Naive thymus-derived CD8-positive, alpha-beta T cell (primary cell): ENCODE measurements at regions not wholly inside any gene's neighbourhood (a gene's known extent, or its start where the extent isn't known, plus 50 kb on each side); places are given as distances from the start of the nearest gene placed in this dataset.
"Not testable (repeated sequence)": the region's sequence is repeated elsewhere in the genome, so short reads cannot be mapped to it uniquely, and the experiment has no call there.

Experiments used
- ATAC-seq, 2 donors: fragments of 150-1000 bp; cut with Tn5 transposase in 1 of 2; sonication (Bioruptor Pico), chemical (Tn5 transposase) in 1 of 2; 1 replicate in 1 of 2; 2 replicates in 1 of 2; pipeline ENCODE4 v1.10.0; 2021; ENCODE audit warnings: mild to moderate bottlenecking in 2 of 2, moderate library complexity in 2 of 2
- POLR2A ChIA-PET: fragments of 350-600 bp; sonication (Branson Sonifier 250); formaldehyde crosslinking; loops from one replicate; lab custom pipeline; 2021; ENCODE audit warnings: antibody characterized with exemption; lab: Charles Lee
- DNase-seq, 10 donors: peaks; one replicate each; pipeline versions ENCODE4 v3.0.0 to v3.0.0-alpha.2; 2020 to 2022
- H3K27ac Mint-ChIP-seq, 10 donors: one replicate each; pipeline ENCODE4 v1.8.0; 2020 to 2022; ENCODE audit warnings: mild to moderate bottlenecking in 10 of 10, mixed read lengths in 10 of 10, moderate library complexity in 4 of 10, inconsistent platforms in 1 of 10
- H3K27me3 Mint-ChIP-seq, 5 donors: one replicate each; pipeline ENCODE4 v1.8.0; 2021 to 2022; ENCODE audit warnings: mixed read lengths in 5 of 5
- H3K36me3 Mint-ChIP-seq, 3 donors: one replicate each; pipeline ENCODE4 v1.8.0; 2020 to 2022; ENCODE audit warnings: mixed read lengths in 3 of 3, mild to moderate bottlenecking in 2 of 3, inconsistent platforms in 1 of 3
- H3K4me1 Mint-ChIP-seq, 4 donors: one replicate each; pipeline ENCODE4 v1.8.0; 2021 to 2022; ENCODE audit warnings: mixed read lengths in 4 of 4
- H3K4me3 Mint-ChIP-seq, 10 donors: one replicate each; pipeline ENCODE4 v1.8.0; 2020 to 2022; ENCODE audit warnings: mild to moderate bottlenecking in 10 of 10, mixed read lengths in 10 of 10, moderate library complexity in 6 of 10, inconsistent platforms in 1 of 10
- H3K9me3 Mint-ChIP-seq, 9 donors: one replicate each; pipeline ENCODE4 v1.8.0; 2020 to 2022; ENCODE audit warnings: mixed read lengths in 9 of 9, mild to moderate bottlenecking in 3 of 9, inconsistent platforms in 1 of 9, moderate library complexity in 1 of 9

DNA sequence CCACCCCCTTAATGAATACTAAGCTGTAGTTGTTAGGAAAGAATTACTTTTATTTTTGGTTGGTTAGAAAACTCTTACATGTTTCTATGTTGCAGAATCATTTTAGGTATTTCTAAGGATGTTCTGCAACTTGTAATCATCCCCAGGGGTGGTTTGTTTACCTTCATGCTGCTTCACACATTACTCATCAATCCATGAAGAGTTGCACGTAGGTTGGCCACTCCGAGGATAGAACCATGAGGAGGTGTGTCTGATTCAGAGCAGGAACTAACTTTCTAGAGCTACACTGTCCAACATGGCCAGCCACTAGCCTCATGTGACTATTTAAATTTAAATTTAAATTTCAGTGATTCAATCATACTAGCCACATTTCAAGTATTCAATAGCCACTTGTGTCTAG lies 127.2 kb upstream of the FRMPD4 start:
- peaks cover 0 to 6% (median under 1%) of the 10 kb centered on the region in 4 donors for H3K4me1 Mint-ChIP-seq
- POLR2A ChIA-PET: no interaction called here
- DNase-seq (no peak), ATAC-seq (no peak)
- peaks cover 0 to 16% (median 0%) of the 10 kb centered on the region in 5 donors for H3K27me3 Mint-ChIP-seq
- H3K9me3 Mint-ChIP-seq: peaks cover 0 to 2% (median 0%) of the 10 kb centered on the region in 9 donors
- H3K36me3 Mint-ChIP-seq: no peaks in the 10 kb centered on the region
- no peak overlapping the region for H3K4me3 Mint-ChIP-seq
- H3K27ac Mint-ChIP-seq: no peak overlapping the region

DNA sequence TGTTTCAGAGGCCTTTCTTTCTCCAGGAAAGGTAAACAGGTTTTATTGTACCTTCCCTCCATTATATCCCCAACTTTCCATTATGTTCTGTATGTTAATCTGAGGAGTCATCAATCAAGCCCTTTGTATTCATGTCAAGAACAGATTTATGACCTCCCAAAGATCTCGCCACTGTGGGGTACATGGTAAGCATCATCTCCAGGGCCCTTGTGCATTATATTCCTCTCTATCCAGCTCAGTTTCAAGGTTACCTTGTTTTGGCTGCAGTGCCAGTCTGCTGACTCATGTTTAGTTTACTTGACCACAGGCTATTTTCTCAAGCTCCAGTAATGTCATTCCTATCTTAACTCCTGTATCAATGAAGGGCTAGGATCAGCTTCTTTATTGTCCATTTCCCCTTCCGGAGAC lies 125.1 kb upstream of the FRMPD4 start:
- POLR2A ChIA-PET: no interaction called here
- H3K27ac Mint-ChIP-seq: no peak overlapping the region
- ATAC-seq: no peak

DNA sequence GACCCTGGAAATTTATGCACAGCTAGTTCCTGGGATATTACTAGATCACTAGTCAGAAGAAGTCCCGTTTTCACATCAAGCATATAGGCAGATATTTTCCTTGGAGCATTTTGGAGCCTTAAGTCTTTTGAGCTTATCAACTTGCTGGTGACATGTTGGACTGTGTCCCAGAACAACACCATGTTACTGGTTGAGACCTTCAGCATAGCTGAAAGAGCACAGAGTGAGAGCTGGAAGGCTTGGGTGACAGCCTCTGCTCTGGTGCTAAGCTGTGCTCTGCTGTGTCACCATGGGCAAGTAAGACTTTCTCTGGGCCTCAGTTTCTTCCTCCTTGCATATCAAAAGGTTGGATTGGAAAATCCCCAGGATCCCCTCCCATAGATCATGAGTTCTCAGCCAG lies 116.6 kb upstream of the FRMPD4 start:
- H3K4me1 Mint-ChIP-seq: no peaks in the 10 kb centered on the region
- POLR2A ChIA-PET: no interaction called here
- H3K36me3 Mint-ChIP-seq: no peaks in the 10 kb centered on the region
- no peak for DNase-seq
- H3K27me3 Mint-ChIP-seq: peaks cover 0 to 4% (median 2%) of the 10 kb centered on the region in 5 donors
- ATAC-seq: no peak
- H3K9me3 Mint-ChIP-seq: peaks cover 0 to 9% (median 0%) of the 10 kb centered on the region in 9 donors
- no peak overlapping the region for H3K4me3 Mint-ChIP-seq
- no peak overlapping the region for H3K27ac Mint-ChIP-seq

More for the DNA sequence above, 125.1 kb upstream of the FRMPD4 start:
- no peaks in the 10 kb centered on the region for H3K36me3 Mint-ChIP-seq
- no peaks in the 10 kb centered on the region for H3K9me3 Mint-ChIP-seq
- no peak overlapping the region for H3K4me3 Mint-ChIP-seq
- no peak for DNase-seq
- peaks cover 0 to 14% (median 0%) of the 10 kb centered on the region in 5 donors for H3K27me3 Mint-ChIP-seq
- no peaks in the 10 kb centered on the region for H3K4me1 Mint-ChIP-seq

DNA sequence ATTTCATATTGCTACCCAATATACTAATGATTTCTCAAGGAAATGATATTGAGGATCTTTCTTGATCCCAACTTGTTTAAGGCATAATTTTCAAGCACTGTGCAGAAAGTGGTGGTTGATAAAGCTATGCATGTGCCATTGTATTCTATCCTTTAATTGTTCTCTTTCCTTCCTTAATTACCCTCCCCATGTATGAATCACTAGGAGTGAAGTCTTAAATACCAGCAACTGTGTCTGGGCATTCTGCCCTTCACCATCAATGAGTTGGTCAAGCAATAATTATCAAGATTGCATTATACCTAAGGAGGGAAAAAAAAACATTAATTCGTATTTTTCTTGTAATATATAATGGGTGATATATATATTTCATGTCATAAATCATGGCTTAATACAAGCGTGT lies 111.8 kb upstream of the FRMPD4 start:
- POLR2A ChIA-PET: no interaction called here
- no peak for DNase-seq
- ATAC-seq: no peak
- Mint-ChIP-seq H3K4me1 (no peaks in the 10 kb centered on the region), H3K4me3 (no peak overlapping the region), H3K9me3 (peaks cover 0 to 12% (median 0%) of the 10 kb centered on the region in 9 donors), H3K27ac (no peak overlapping the region), H3K27me3 (peaks cover 0 to 5% (median 3%) of the 10 kb centered on the region in 5 donors), H3K36me3 (no peaks in the 10 kb centered on the region)

DNA sequence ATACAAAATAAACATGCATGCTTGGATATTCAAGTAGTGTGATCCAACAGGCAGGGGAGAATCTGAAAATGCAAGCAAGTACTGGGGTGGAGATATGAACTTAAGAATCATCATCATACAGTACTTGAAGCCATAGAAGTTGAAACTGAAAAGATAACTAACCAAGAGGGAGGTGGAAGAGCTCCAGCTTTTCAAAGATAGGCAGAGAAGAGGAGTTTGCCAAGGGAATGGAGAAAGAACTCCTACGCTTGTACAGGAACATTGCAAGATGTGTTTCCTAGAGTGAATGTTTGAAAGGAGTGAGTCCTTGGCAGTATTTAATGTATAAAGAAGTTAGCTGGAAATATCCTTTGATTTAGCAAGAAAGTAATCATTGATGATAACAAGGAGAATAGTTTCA lies 106.2 kb upstream of the FRMPD4 start:
- Mint-ChIP-seq H3K27ac (no peak overlapping the region), H3K36me3 (no peaks in the 10 kb centered on the region), H3K9me3 (peaks cover 0 to 3% (median 0%) of the 10 kb centered on the region in 9 donors), H3K4me3 (no peak overlapping the region), H3K4me1 (no peaks in the 10 kb centered on the region), H3K27me3 (peaks cover 0 to 2% (median 0%) of the 10 kb centered on the region in 5 donors)
- no peak for DNase-seq
- POLR2A ChIA-PET: no interaction called here
- no peak for ATAC-seq

DNA sequence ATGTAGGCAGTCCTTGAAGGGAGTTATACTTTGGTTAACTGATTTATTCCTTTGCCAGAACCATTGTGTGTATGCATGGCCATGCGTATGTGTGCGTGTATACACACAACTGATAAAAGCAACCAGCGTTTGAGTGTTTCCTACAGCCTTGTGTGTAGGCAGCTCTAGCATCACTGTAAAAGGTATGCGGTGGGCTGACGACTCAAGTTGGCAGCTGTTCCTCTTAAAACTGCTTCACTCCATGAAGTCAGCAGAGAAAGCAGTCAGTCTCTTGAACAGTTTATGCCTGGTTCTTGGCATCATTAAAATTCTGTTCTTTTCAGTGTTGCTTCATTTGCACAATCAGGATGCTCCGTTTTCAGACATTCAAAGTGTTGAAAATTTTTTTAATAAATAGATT lies 103.5 kb upstream of the FRMPD4 start:
- Mint-ChIP-seq H3K4me1 (no peaks in the 10 kb centered on the region), H3K36me3 (no peaks in the 10 kb centered on the region), H3K4me3 (no peak overlapping the region), H3K27me3 (peaks cover 0 to 2% (median 0%) of the 10 kb centered on the region in 5 donors), H3K27ac (no peak overlapping the region), H3K9me3 (no peaks in the 10 kb centered on the region)
- POLR2A ChIA-PET: no interaction called here
- no peak for DNase-seq
- ATAC-seq: no peak

DNA sequence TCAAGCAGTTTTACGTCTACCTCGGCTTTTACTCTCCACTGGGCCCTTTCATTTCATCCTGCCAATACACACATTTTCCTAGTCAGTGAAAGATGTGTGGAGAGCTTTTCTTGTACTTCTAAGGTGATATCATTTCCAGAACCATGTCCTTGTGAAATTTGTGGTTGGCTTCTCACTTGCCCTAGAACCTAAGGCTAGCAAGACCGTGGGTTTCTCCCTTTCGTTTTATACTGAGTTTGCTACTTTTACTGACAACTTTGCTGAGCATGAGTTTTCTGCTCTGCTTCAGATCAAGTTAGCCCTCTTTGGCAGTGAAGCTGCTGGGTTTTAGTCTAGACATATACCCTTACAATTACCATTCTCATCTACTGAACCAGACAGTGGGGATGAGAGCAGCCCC lies 95.7 kb upstream of the FRMPD4 start:
- no peak overlapping the region for H3K27ac Mint-ChIP-seq
- no peaks in the 10 kb centered on the region for H3K36me3 Mint-ChIP-seq

DNA sequence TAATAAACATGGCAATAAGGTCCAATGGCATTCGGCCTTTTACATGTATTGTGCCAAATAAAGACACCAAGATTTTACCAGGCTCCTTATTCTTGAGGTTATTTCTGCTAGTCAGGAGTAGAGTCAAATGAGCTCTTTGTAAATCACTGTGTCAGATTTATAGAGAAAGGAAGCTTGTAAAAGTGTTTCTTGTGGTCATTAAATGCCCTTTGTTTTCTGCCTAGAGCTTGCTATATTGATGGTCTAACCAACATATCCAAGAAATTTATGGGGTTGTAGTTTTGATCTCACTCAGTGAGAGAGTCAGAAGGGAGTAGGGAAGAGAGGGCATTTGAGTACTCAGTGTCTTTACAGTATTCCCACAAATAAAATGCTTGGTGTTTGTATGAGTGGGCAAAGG lies 86.2 kb upstream of the FRMPD4 start:
- Mint-ChIP-seq H3K27me3 (peaks cover 0 to 6% (median 0%) of the 10 kb centered on the region in 5 donors), H3K27ac (no peak overlapping the region), H3K4me3 (no peak overlapping the region), H3K4me1 (no peaks in the 10 kb centered on the region), H3K36me3 (no peaks in the 10 kb centered on the region), H3K9me3 (peaks cover 0 to 8% (median 0%) of the 10 kb centered on the region in 9 donors)
- POLR2A ChIA-PET: no interaction called here
- ATAC-seq (no peak), DNase-seq (no peak)

More for the DNA sequence above, 95.7 kb upstream of the FRMPD4 start:
- POLR2A ChIA-PET: no interaction called here
- H3K27me3 Mint-ChIP-seq: peaks cover 0 to 7% (median 2%) of the 10 kb centered on the region in 5 donors
- H3K9me3 Mint-ChIP-seq: peaks cover 0 to 6% (median 0%) of the 10 kb centered on the region in 9 donors
- no peak for DNase-seq
- H3K4me1 Mint-ChIP-seq: no peaks in the 10 kb centered on the region
- no peak for ATAC-seq
- no peak overlapping the region for H3K4me3 Mint-ChIP-seq

DNA sequence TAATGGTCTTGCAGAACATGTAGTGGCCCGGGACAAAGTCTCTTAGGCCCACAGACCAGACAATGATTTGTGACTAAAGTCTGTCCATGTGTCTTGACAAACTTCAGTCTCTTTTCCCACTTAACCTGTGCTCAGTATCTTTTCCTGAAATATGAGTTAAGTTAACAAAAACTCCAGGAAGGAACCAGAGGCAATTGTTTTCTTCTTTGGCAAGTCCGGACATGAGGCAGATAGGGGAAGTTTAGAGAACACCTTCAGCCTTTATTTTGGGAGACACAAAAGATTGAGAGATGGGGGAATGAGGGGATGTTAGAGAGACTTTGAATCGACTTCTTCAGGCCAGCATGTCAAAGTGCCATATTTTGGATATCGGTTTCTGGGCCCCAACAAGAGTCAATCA lies 80.2 kb upstream of the FRMPD4 start:
- POLR2A ChIA-PET: no interaction called here
- Mint-ChIP-seq H3K27ac (peak overlapping the region in 1 of 10 donors; percentile 1), H3K9me3 (no peaks in the 10 kb centered on the region), H3K27me3 (no peaks in the 10 kb centered on the region), H3K36me3 (no peaks in the 10 kb centered on the region), H3K4me3 (no peak overlapping the region), H3K4me1 (no peaks in the 10 kb centered on the region)
- no peak for DNase-seq
- no peak for ATAC-seq

DNA sequence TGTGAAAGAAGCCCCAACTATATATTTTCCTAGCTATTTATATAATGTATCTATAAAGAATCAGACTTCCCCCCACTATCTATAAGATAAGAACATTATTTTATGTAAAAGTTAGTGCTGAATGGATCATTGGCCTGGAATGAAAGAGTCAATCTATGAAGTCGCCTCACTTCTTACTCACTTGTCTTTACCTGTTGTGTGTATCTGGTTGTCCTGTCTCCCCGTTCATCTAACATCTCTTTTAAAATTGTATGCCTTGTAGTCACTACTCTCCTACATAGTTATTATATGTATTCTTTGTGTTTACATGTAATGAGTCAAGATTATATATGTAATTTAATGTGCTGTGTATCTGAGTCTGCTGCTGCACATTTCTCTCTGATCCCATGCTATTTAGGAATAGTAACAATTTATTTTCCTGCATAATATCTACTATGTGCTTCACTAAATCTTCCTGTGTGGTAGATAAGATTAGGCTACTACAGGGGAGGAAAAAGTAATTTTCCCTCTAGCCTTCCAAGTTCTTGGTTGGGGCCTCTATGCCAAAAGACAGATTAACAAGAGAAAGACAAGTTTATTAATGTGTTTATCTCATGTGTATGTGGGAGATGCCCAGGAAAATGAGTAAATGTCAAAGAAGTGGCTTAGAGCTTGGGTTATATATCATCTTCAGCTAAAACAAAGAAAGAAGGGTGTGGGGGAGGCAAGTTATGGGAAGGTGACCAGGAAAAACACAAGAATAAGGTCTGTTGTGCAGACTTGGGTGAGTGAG lies 77.6 kb upstream of the FRMPD4 start:
- POLR2A ChIA-PET: no interaction called here
- DNase-seq: no peak
- Mint-ChIP-seq H3K4me1 (no peaks in the 10 kb centered on the region), H3K27me3 (no peaks in the 10 kb centered on the region), H3K9me3 (peaks cover 0 to 3% (median 0%) of the 10 kb centered on the region in 9 donors), H3K27ac (no peak overlapping the region), H3K4me3 (no peak overlapping the region), H3K36me3 (no peaks in the 10 kb centered on the region)
- no peak for ATAC-seq

DNA sequence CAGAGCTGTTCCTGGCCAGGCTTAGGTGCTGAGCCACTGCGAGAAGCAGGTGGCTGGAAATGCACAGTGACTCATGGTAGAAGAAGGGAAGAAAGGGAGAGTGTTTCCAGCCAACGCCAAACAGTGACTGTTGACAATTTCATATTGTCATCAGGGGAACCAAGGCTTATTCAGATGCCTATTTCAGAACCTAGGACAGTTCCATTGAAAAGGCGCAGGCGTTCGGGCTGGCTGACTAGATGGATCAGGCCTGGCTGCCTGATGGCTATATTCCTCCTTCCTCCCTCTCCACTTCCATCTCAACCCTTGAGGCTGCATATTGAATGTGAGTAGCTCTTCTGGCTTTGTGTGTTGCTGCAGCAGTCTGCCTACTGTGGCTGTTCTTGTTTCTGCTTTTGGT lies 73.0 kb upstream of the FRMPD4 start:
- Mint-ChIP-seq H3K27ac (no peak overlapping the region), H3K4me1 (no peaks in the 10 kb centered on the region), H3K4me3 (no peak overlapping the region), H3K36me3 (no peaks in the 10 kb centered on the region), H3K9me3 (peaks cover 0 to 3% (median 0%) of the 10 kb centered on the region in 9 donors), H3K27me3 (peaks cover 2 to 22% (median 8%) of the 10 kb centered on the region in 5 donors)
- ATAC-seq (no peak), DNase-seq (no peak)
- POLR2A ChIA-PET: no interaction called here

DNA sequence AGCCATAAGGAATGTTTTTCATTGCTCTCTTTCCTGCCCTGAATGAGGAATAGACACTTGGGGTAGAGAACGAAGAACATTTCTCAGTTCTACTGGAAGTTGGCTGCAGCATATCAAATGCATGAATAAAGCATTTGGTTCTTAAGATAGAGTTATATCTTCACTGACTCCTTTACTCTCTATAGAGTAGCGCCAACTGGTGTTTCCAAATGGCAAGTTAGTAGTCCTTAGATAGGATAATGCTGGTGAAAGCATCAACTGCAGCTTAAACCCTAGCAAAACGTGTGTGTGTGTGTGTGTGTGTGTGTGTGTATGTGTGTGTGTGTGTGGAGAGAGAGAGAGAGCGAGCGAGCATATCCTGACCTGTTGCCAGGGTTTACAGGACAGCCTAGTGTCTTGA lies 62.2 kb upstream of the FRMPD4 start:
- DNase-seq (no peak), ATAC-seq (no peak)
- no peaks in the 10 kb centered on the region for H3K9me3 Mint-ChIP-seq
- H3K4me3 Mint-ChIP-seq: no peak overlapping the region
- H3K36me3 Mint-ChIP-seq: no peaks in the 10 kb centered on the region
- H3K27me3 Mint-ChIP-seq: peaks cover 0 to 38% (median 4%) of the 10 kb centered on the region in 5 donors
- POLR2A ChIA-PET: no interaction called here
- no peaks in the 10 kb centered on the region for H3K4me1 Mint-ChIP-seq
- no peak overlapping the region for H3K27ac Mint-ChIP-seq

DNA sequence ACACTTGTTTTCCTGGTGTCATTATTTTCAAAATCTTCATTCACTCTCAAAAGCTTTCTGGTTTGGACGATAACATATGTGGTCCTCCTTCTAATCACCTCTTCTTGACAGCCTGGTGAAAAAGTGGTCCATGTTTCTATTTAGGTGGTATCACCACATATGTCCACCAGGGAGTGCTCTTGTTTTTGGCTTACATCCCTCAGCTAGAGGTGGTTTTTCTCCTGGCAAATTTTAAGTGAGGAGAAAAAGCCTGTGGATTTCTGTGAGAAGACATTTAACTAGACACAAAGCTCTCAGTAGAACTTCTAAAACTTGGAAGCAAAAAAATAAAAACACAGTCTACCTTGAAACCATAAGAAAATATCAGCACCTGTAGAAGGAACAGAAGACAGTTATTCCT lies 58.0 kb upstream of the FRMPD4 start:
- peaks cover 0 to 13% (median 0%) of the 10 kb centered on the region in 9 donors for H3K9me3 Mint-ChIP-seq
- no peak for ATAC-seq
- no peak for DNase-seq
- no peak overlapping the region for H3K27ac Mint-ChIP-seq
- POLR2A ChIA-PET: no interaction called here
- peaks cover 2 to 22% (median 3%) of the 10 kb centered on the region in 5 donors for H3K27me3 Mint-ChIP-seq
- H3K4me1 Mint-ChIP-seq: no peaks in the 10 kb centered on the region
- peaks cover 0 to 7% (median 0%) of the 10 kb centered on the region in 3 donors for H3K36me3 Mint-ChIP-seq
- no peak overlapping the region for H3K4me3 Mint-ChIP-seq

DNA sequence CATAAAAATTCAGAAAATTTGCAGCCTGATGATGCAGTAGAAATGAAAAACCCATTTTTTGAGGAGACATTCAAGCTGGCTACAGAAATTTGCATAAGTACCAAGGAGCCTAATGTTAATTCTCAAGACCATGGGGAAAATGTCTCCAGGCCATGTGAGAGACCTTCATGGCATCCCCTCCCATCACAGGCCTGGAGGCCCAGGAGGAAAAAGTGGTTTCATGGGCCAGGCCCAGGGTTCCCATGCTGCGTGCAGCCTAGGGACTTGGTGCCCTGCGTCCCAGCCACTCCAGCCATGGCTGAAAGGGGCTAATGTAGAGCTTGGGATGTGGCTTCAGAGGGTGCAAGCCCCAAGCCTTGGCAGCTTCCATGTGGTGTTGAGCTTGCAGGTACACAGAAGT lies 55.3 kb upstream of the FRMPD4 start:
- H3K9me3 Mint-ChIP-seq: peaks cover 0 to 13% (median 0%) of the 10 kb centered on the region in 9 donors
- ATAC-seq, H3K27ac Mint-ChIP-seq, POLR2A ChIA-PET, H3K4me1 Mint-ChIP-seq, DNase-seq, H3K36me3 Mint-ChIP-seq, H3K4me3 Mint-ChIP-seq: not testable (repeated sequence)
- H3K27me3 Mint-ChIP-seq: peaks cover 2 to 11% (median 3%) of the 10 kb centered on the region in 5 donors
